ENCODE measurements at regions not wholly inside any gene's neighbourhood (a gene's known extent, or its start where the extent isn't known, plus 50 kb on each side); places are given as distances from the start of the nearest gene placed in this dataset.
"Not testable (repeated sequence)": the region's sequence is repeated elsewhere in the genome, so short reads cannot be mapped to it uniquely, and the experiment has no call there.

DNA sequence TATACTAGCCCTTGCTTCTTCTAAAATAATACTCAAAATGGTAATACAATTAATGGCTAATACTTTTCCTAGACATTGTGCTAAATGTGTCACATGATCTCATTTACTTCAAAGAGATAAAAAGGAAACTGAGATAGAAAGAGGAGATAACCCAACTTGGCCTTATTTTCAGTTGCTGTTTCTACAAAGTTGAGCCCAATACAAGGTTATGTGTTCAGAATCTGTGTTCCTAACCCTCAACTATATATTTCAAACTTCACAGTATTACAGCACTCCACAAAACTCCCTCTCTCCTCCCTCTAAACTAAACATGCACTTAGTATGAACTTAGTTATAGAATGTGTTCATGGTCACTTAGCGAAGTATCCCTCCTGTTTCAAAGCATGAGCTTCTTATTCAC lies 277.9 kb downstream of the CCER1 start:
- Histone ChIP-seq H3K27ac (ENCODE audit: insufficient read depth, low read depth, low read length, poor library complexity, severe bottlenecking) (no peak overlapping the region), H3K4me3 (ENCODE audit: insufficient read depth, low read depth, low read length) (no peak overlapping the region), H3K36me3 (ENCODE audit: control insufficient read depth, insufficient read depth, low read length) (no peaks in the 10 kb centered on the region), H3K9me3 (ENCODE audit: control insufficient read depth, low read length) (no peaks in the 10 kb centered on the region), H3K27me3 (ENCODE audit: control insufficient read depth, insufficient read depth, low read length, poor library complexity, severe bottlenecking) (no peaks in the 10 kb centered on the region), H3K4me1 (ENCODE audit: control insufficient read depth, insufficient read depth, low read length) (no peaks in the 10 kb centered on the region)
- WGBS, 2 experiments, result 80 to 90% methylated on average over 1 of the region's 1 CpG

DNA sequence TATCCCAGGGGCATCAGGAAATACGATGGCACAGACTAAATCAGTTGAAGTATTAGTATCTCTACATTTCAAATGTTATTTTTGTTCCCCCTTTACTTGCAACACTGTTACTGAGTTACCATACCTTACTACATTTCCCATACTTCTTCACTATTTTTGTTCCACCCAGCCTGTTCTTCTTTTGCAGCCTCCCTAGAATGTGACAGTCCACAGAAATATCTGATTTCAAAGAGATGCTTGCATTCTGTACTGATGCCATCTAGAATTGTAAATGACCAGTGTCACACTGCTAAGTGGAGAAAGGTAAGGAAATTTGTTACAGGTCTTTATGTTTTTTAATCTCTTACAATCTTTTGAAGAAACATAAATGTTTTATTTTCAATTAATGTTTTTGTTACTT lies 279.9 kb downstream of the CCER1 start:
- no peaks in the 10 kb centered on the region for H3K4me1 ChIP-seq (ENCODE audit: control insufficient read depth, insufficient read depth, low read length)
- H3K27me3 ChIP-seq (ENCODE audit: control insufficient read depth, insufficient read depth, low read length, poor library complexity, severe bottlenecking), result no peaks in the 10 kb centered on the region
- H3K27ac ChIP-seq (ENCODE audit: insufficient read depth, low read depth, low read length, poor library complexity, severe bottlenecking), result no peak overlapping the region
- no peaks in the 10 kb centered on the region for H3K9me3 ChIP-seq (ENCODE audit: control insufficient read depth, low read length)
- H3K36me3 ChIP-seq (ENCODE audit: control insufficient read depth, insufficient read depth, low read length), result no peaks in the 10 kb centered on the region
- 100% methylated on average over 1 of the region's 1 CpG for WGBS, 2 experiments
- no peak overlapping the region for H3K4me3 ChIP-seq (ENCODE audit: insufficient read depth, low read depth, low read length)

DNA sequence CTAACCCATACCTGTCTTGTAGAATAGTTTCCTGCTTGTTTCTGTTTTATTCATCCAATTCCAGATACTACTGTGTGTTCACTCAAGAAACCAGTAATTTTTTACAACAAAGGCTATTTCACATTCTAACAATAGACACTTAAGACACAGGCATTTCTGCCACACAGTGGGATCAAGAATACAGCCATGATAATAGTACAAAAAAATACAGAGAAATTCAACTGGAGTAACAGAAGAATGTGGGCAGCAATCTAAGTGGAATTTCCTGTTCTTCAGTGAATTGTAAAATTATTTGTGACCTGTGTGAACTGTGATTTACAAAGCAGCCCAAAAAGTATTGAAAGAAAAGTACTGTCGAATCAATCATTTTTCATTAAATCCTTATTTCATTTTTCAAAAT lies 282.9 kb downstream of the CCER1 start:
- no peaks in the 10 kb centered on the region for H3K4me1 ChIP-seq (ENCODE audit: control insufficient read depth, insufficient read depth, low read length)
- H3K36me3 ChIP-seq (ENCODE audit: control insufficient read depth, insufficient read depth, low read length), result no peaks in the 10 kb centered on the region
- WGBS, 2 experiments, result 86 to 90% methylated on average over 1 of the region's 1 CpG
- H3K27me3 ChIP-seq (ENCODE audit: control insufficient read depth, insufficient read depth, low read length, poor library complexity, severe bottlenecking), result no peaks in the 10 kb centered on the region
- H3K9me3 ChIP-seq (ENCODE audit: control insufficient read depth, low read length), result no peaks in the 10 kb centered on the region
- H3K4me3 ChIP-seq (ENCODE audit: insufficient read depth, low read depth, low read length), result no peak overlapping the region
- H3K27ac ChIP-seq (ENCODE audit: insufficient read depth, low read depth, low read length, poor library complexity, severe bottlenecking), result no peak overlapping the region

DNA sequence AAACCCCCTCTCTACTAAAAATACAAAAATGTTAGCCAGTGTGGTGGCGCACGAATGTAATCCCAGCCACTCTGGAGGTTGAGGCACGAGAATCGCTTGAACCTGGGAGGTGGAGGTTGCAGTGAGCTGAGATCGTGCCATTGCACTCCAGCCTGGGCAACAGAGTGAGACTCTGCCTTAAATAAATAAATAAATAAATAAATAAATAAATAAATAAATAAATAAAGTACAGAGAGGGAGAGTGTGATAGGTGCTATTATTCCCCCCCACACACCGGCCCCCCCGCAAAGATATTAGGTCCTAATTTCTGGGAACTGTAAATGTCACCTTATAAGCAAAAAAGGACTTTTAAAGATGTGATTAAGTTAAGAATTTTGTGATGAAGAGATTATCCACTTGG lies 291.0 kb downstream of the CCER1 start:
- not testable (repeated sequence) for H3K36me3 ChIP-seq (ENCODE audit: control insufficient read depth, insufficient read depth, low read length); H3K27ac ChIP-seq (ENCODE audit: insufficient read depth, low read depth, low read length, poor library complexity, severe bottlenecking); H3K4me3 ChIP-seq (ENCODE audit: insufficient read depth, low read depth, low read length); H3K9me3 ChIP-seq (ENCODE audit: control insufficient read depth, low read length); H3K4me1 ChIP-seq (ENCODE audit: control insufficient read depth, insufficient read depth, low read length); H3K27me3 ChIP-seq (ENCODE audit: control insufficient read depth, insufficient read depth, low read length, poor library complexity, severe bottlenecking)
- WGBS, 2 experiments, result 86 to 97% methylated on average over 4 to 7 of the region's 7 CpGs

DNA sequence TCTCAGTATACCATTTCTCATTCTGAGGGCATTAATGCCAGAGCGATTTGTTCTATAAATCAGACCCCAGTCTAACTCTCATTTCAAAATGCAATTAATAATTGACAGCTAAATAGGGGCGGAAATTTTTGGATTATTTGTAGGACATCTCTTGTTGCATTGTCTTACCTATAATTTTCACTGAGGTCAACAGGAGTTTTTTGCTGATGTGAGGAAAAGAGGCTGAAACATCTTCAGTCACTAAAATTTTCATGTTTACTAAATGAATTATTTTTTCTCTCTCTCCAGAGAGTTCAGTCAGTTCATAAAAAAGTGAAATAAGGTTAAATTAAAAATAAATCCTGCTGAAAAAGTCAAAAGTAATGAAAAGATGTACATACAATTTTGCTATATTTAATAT lies 295.9 kb downstream of the CCER1 start:
- Histone ChIP-seq H3K27me3 (ENCODE audit: control insufficient read depth, insufficient read depth, low read length, poor library complexity, severe bottlenecking) (no peaks in the 10 kb centered on the region), H3K4me3 (ENCODE audit: insufficient read depth, low read depth, low read length) (no peak overlapping the region), H3K36me3 (ENCODE audit: control insufficient read depth, insufficient read depth, low read length) (no peaks in the 10 kb centered on the region), H3K4me1 (ENCODE audit: control insufficient read depth, insufficient read depth, low read length) (no peaks in the 10 kb centered on the region), H3K27ac (ENCODE audit: insufficient read depth, low read depth, low read length, poor library complexity, severe bottlenecking) (no peak overlapping the region), H3K9me3 (ENCODE audit: control insufficient read depth, low read length) (no peaks in the 10 kb centered on the region)
- WGBS, 2 experiments, result 93% methylated on average over 2 of the region's 2 CpGs; no CpG with 5 or more reads in 1 of the 2 experiments

DNA sequence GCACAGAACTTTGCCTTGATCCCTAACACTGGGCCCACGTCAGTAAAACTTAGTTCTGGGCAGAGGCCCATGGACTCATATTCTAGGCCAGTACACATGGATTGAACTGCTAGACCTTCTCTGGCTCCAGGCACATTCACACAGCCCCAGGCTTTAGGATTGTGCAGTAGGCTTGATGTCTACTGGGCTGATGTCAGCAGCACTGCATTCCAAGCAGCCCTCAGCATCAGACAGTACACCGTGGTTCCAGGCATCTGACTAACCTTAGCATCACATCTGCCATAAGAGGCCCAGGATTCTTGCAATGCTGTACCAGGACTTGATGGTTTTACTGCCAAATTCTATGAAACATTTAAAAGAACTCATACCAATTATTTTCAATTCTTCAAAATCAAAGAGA lies 301.9 kb downstream of the CCER1 start:
- Histone ChIP-seq H3K4me1 (ENCODE audit: control insufficient read depth, insufficient read depth, low read length) (no peaks in the 10 kb centered on the region), H3K27me3 (ENCODE audit: control insufficient read depth, insufficient read depth, low read length, poor library complexity, severe bottlenecking) (no peaks in the 10 kb centered on the region), H3K36me3 (ENCODE audit: control insufficient read depth, insufficient read depth, low read length) (no peaks in the 10 kb centered on the region), H3K4me3 (ENCODE audit: insufficient read depth, low read depth, low read length) (no peak overlapping the region), H3K27ac (ENCODE audit: insufficient read depth, low read depth, low read length, poor library complexity, severe bottlenecking) (no peak overlapping the region), H3K9me3 (ENCODE audit: control insufficient read depth, low read length) (no peaks in the 10 kb centered on the region)
- 94% methylated on average over 2 of the region's 2 CpGs for WGBS, 2 experiments

DNA sequence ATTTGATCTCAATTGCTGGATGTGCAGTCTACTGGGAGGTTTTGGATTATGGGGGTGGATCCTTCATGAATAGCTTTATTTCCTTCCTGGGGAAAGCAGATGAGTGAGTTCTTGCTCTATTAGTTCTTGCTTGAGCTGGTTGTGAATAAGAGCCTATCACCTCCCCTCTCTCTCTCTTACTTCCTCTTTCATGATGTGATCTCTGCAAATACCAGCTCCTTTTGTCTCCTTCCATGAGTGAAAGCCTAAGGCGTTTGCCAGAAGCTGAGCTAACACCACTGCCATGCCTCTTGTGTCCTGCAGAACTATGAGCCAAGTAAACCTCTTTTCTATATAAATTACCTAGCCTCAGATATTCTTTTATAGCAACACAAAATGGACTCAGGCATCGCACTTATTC lies 302.7 kb downstream of the CCER1 start:
- 38 to 69% methylated on average over 1 to 2 of the region's 2 CpGs for WGBS, 2 experiments
- Histone ChIP-seq H3K9me3 (ENCODE audit: control insufficient read depth, low read length) (no peaks in the 10 kb centered on the region), H3K27me3 (ENCODE audit: control insufficient read depth, insufficient read depth, low read length, poor library complexity, severe bottlenecking) (no peaks in the 10 kb centered on the region), H3K36me3 (ENCODE audit: control insufficient read depth, insufficient read depth, low read length) (no peaks in the 10 kb centered on the region), H3K27ac (ENCODE audit: insufficient read depth, low read depth, low read length, poor library complexity, severe bottlenecking) (no peak overlapping the region), H3K4me1 (ENCODE audit: control insufficient read depth, insufficient read depth, low read length) (no peaks in the 10 kb centered on the region), H3K4me3 (ENCODE audit: insufficient read depth, low read depth, low read length) (no peak overlapping the region)

DNA sequence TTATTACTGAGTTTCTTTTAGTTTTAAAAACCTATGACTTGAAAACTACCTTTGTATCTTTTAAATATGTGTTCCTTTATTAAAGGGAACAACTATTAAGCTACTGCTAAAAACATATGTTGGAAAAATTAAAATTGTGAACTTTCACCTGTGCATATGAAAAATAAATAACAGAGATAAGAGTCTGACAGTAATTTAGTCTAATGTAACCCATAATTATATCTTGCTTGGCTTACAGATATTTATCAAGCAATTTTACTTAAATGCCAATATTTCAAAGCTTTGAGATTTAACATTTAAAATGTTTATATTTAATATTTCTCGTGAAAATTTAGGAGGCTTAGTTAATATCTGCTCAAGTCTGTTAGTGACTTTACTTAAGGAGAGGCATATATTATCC lies 309.8 kb downstream of the CCER1 start:
- H3K9me3 ChIP-seq (ENCODE audit: control insufficient read depth, low read length), result no peaks in the 10 kb centered on the region
- no peak overlapping the region for H3K4me3 ChIP-seq (ENCODE audit: insufficient read depth, low read depth, low read length)
- H3K27me3 ChIP-seq (ENCODE audit: control insufficient read depth, insufficient read depth, low read length, poor library complexity, severe bottlenecking), result no peaks in the 10 kb centered on the region
- no peak overlapping the region for H3K27ac ChIP-seq (ENCODE audit: insufficient read depth, low read depth, low read length, poor library complexity, severe bottlenecking)
- WGBS, 2 experiments, result 100% methylated on average over 1 of the region's 1 CpG; no CpG with 5 or more reads in 1 of the 2 experiments
- no peaks in the 10 kb centered on the region for H3K36me3 ChIP-seq (ENCODE audit: control insufficient read depth, insufficient read depth, low read length)
- H3K4me1 ChIP-seq (ENCODE audit: control insufficient read depth, insufficient read depth, low read length), result no peaks in the 10 kb centered on the region

DNA sequence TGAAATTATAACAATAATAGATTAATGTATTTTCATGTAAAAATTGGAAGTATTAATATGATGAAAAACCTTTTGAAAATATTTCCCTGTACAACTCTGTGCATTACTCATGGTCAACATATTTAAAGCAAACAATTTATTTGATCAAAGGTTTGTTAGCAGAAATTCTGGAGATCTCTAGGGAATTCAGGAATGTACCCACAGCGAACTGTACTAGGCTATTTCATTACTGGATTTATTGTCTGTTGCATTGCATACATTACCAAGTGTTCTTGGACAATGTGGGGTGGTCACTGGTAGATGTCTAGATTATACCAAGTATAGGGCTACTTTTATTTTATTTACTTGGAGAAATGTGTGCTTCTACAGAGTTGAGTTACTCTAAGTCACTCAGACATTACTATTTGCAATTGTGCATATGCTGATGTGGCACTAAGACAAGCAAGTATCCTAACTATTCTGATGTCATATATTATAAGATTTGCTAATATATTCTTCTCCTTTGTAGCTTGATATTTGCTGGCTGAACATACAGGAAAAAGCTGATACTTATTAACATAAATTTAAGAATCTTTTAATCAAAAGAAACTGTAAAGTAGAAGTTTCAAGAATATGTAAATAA lies 323.3 kb downstream of the CCER1 start:
- H3K36me3 ChIP-seq (ENCODE audit: control insufficient read depth, insufficient read depth, low read length), result no peaks in the 10 kb centered on the region
- H3K9me3 ChIP-seq (ENCODE audit: control insufficient read depth, low read length), result peaks cover 2% of the 10 kb centered on the region
- H3K4me1 ChIP-seq (ENCODE audit: control insufficient read depth, insufficient read depth, low read length), result no peaks in the 10 kb centered on the region
- H3K27ac ChIP-seq (ENCODE audit: insufficient read depth, low read depth, low read length, poor library complexity, severe bottlenecking), result no peak overlapping the region
- H3K27me3 ChIP-seq (ENCODE audit: control insufficient read depth, insufficient read depth, low read length, poor library complexity, severe bottlenecking), result no peaks in the 10 kb centered on the region
- no peak overlapping the region for H3K4me3 ChIP-seq (ENCODE audit: insufficient read depth, low read depth, low read length)
- 0% methylated on average over 1 of the region's 1 CpG for WGBS, 2 experiments

DNA sequence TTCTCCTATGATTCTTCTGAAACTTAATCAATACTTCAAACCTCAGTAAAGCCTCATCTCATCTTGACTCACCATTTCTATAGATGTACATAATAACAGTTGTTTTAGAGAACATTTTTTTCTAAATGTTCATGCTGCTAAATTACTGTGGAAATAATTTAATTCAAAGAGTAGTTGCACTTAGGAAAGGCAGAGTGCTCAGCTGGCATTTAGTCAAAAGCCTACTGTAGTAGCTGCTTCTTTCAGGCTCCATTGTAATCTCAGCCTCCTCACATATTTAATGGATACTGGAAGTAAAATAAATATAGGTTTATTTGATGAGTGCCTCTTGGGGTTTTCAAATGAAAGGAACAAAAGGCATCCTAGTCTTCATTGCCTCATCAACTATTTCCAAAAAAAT lies 325.0 kb downstream of the CCER1 start:
- H3K27me3 ChIP-seq (ENCODE audit: control insufficient read depth, insufficient read depth, low read length, poor library complexity, severe bottlenecking), result no peaks in the 10 kb centered on the region

DNA sequence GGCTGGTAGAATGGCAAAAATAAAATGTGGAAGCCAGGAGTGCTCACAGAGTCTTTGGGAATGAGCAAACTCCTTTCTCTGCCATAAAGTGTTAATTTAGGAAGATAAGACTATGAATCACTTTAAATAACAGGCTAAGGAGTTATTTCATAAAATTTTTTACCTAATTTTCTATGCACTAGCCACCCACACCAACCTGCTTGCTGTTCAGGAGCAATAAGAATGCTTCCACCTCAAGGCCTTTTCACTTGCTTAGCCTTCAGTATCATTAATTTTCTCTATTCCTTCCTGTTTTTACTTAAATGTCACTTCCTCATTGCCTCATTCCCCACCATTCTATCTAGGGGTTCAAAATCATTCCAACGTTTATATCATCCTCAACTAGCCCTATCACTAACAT lies 326.8 kb downstream of the CCER1 start:
- WGBS, 2 experiments, result 94 to 97% methylated on average over 1 of the region's 1 CpG
- Histone ChIP-seq H3K36me3 (ENCODE audit: control insufficient read depth, insufficient read depth, low read length) (no peaks in the 10 kb centered on the region), H3K9me3 (ENCODE audit: control insufficient read depth, low read length) (no peaks in the 10 kb centered on the region), H3K4me1 (ENCODE audit: control insufficient read depth, insufficient read depth, low read length) (no peaks in the 10 kb centered on the region), H3K27me3 (ENCODE audit: control insufficient read depth, insufficient read depth, low read length, poor library complexity, severe bottlenecking) (no peaks in the 10 kb centered on the region), H3K4me3 (ENCODE audit: insufficient read depth, low read depth, low read length) (no peak overlapping the region), H3K27ac (ENCODE audit: insufficient read depth, low read depth, low read length, poor library complexity, severe bottlenecking) (no peak overlapping the region)

More for the DNA sequence above, 325.0 kb downstream of the CCER1 start:
- H3K27ac ChIP-seq (ENCODE audit: insufficient read depth, low read depth, low read length, poor library complexity, severe bottlenecking), result no peak overlapping the region
- H3K4me3 ChIP-seq (ENCODE audit: insufficient read depth, low read depth, low read length), result no peak overlapping the region
- H3K9me3 ChIP-seq (ENCODE audit: control insufficient read depth, low read length), result peaks cover 2% of the 10 kb centered on the region
- H3K36me3 ChIP-seq (ENCODE audit: control insufficient read depth, insufficient read depth, low read length), result no peaks in the 10 kb centered on the region
- H3K4me1 ChIP-seq (ENCODE audit: control insufficient read depth, insufficient read depth, low read length), result no peaks in the 10 kb centered on the region
